GM23248 (cell line): ENCODE measurements at regions not wholly inside any gene's neighbourhood (a gene's known extent, or its start where the extent isn't known, plus 50 kb on each side); places are given as distances from the start of the nearest gene placed in this dataset.

ENCODE experiments used
- DNase-seq: peaks from one replicate; pipeline ENCODE4 v3.0.0-alpha.2; 2015
- H2AFZ ChIP-seq: fragments of 200-600 bp; sonication (generic); 2 replicates; pipeline ENCODE4 v1.6.1; 2016; ENCODE audit warnings: antibody characterized with exemption
- H3F3A ChIP-seq: fragments of 200-600 bp; sonication (generic); 2 replicates; pipeline ENCODE4 v1.6.1; 2016; ENCODE audit warnings: mild to moderate bottlenecking, antibody characterized with exemption, mixed run types; ENCODE audit not compliant: insufficient read depth
- H3K27ac ChIP-seq: fragments of 200-600 bp; sonication (generic); 2 replicates; pipeline ENCODE4 v1.5.1; 2016; ENCODE audit warnings: mild to moderate bottlenecking
- H3K27me3 ChIP-seq: fragments of 200-600 bp; sonication (generic); replicated peaks from 2 replicates; pipeline ENCODE4 v1.6.1; 2016; ENCODE audit warnings: mild to moderate bottlenecking; ENCODE audit not compliant: insufficient read depth
- H3K36me3 ChIP-seq: fragments of 200-600 bp; sonication (generic); 2 replicates; pipeline ENCODE4 v1.6.1; 2016; ENCODE audit warnings: low read depth, mild to moderate bottlenecking
- H3K4me1 ChIP-seq: fragments of 200-600 bp; sonication (generic); 2 replicates; pipeline ENCODE4 v1.6.1; 2016; ENCODE audit warnings: mild to moderate bottlenecking; ENCODE audit not compliant: insufficient read depth
- H3K4me2 ChIP-seq: fragments of 200-600 bp; sonication (generic); one replicate; pipeline ENCODE4 v1.6.1; 2016; ENCODE audit warnings: mild to moderate bottlenecking; ENCODE audit not compliant: unreplicated experiment
- H3K4me3 ChIP-seq: fragments of 200-600 bp; sonication (generic); 2 replicates; pipeline ENCODE4 v1.5.1; 2016; ENCODE audit warnings: mild to moderate bottlenecking
- H3K79me2 ChIP-seq: fragments of 200-600 bp; sonication (generic); 2 replicates; pipeline ENCODE4 v1.6.1; 2016; ENCODE audit warnings: mild to moderate bottlenecking; ENCODE audit not compliant: insufficient read depth
- H3K9ac ChIP-seq: fragments of 200-600 bp; sonication (generic); 2 replicates; pipeline ENCODE4 v1.6.1; 2016; ENCODE audit warnings: mild to moderate bottlenecking
- H3K9me2 ChIP-seq: fragments of 200-600 bp; sonication (generic); 2 replicates; pipeline ENCODE4 v1.6.1; 2016; ENCODE audit warnings: mixed run types, mild to moderate bottlenecking, moderate library complexity; ENCODE audit not compliant: insufficient read depth
- H3K9me3 ChIP-seq: fragments of 200-600 bp; sonication (generic); one replicate; pipeline ENCODE4 v1.6.1; 2017; ENCODE audit warnings: low read depth
- H4K20me1 ChIP-seq: fragments of 200-600 bp; sonication (generic); 2 replicates; pipeline ENCODE4 v1.6.0; 2016; ENCODE audit not compliant: insufficient read depth
- EZH2 ChIP-seq: fragments of 200-600 bp; sonication (generic); IDR thresholded peaks from 2 replicates; pipeline ENCODE4 v1.6.1; 2018; ENCODE audit warnings: antibody characterized with exemption, mild to moderate bottlenecking; ENCODE audit not compliant: insufficient read depth, poor library complexity, severe bottlenecking
- EZH2phosphoT487 ChIP-seq: fragments of 200-600 bp; sonication (generic); IDR thresholded peaks from 2 replicates; pipeline ENCODE4 v1.6.1; 2018; ENCODE audit warnings: antibody characterized with exemption, moderate library complexity, mild to moderate bottlenecking, low read depth; ENCODE audit not compliant: insufficient read depth
- WGBS, 2 experiments: methylation state at CpG; one replicate each; pipeline ENCODE4 v1.1.6; 2015 to 2017; ENCODE audit warnings: low lambda C conversion rate in 2 of 2, low coverage in 1 of 2; ENCODE audit errors: missing lambda C conversion rate in 2 of 2; 5-methylcytosine and 5-hydroxymethylcytosine counted together
- in situ Hi-C: fragments of 300-500 bp; cut with MboI; formaldehyde crosslinking; loops from 2 replicates; pipeline ENCODE4 v1.15.0; 2020

GRCh38 chr21:31395791-31396190, 51.7 kb upstream of the TIAM1 start:
- Histone ChIP-seq H3K4me1 (no peaks in the 10 kb centered on the region), H3K9me2 (no peaks in the 10 kb centered on the region), H3K27me3 (peaks cover 7% of the 10 kb centered on the region; the same call in 1 of the 2 replicates), H3F3A (no peaks in the 10 kb centered on the region), H3K9me3 (no peaks in the 10 kb centered on the region), H3K36me3 (no peaks in the 10 kb centered on the region), H3K27ac (no peak overlapping the region), H3K4me3 (no peak overlapping the region), H2AFZ (no peak overlapping the region), H4K20me1 (no peaks in the 10 kb centered on the region), H3K79me2 (no peaks in the 10 kb centered on the region), H3K9ac (no peak overlapping the region), H3K4me2 (no peak overlapping the region)
- WGBS, 2 experiments = 69 to 87% methylated on average over 2 of the region's 2 CpGs
- TF ChIP-seq EZH2phosphoT487 (no peak), EZH2 (no peak)
- in situ Hi-C loops = no loop called here
- DNase-seq = no peak

GRCh38 chr21:31395268-31395667, 51.2 kb upstream of the TIAM1 start:
- Histone ChIP-seq H3K36me3 (no peaks in the 10 kb centered on the region), H4K20me1 (no peaks in the 10 kb centered on the region)
- no peak for DNase-seq

GRCh38 chr21:31394309-31394708, 50.2 kb upstream of the TIAM1 start:
- Histone ChIP-seq H3K4me3 (no peak overlapping the region), H3K79me2 (no peaks in the 10 kb centered on the region), H3K27ac (no peak overlapping the region), H3K9me2 (no peaks in the 10 kb centered on the region), H3K4me2 (no peak overlapping the region), H3K9me3 (no peaks in the 10 kb centered on the region), H4K20me1 (no peaks in the 10 kb centered on the region), H3K9ac (no peak overlapping the region), H3K27me3 (peaks cover 7% of the 10 kb centered on the region; the same call in 1 of the 2 replicates), H3F3A (no peaks in the 10 kb centered on the region), H3K4me1 (no peaks in the 10 kb centered on the region), H2AFZ (no peak overlapping the region), H3K36me3 (no peaks in the 10 kb centered on the region)
- in situ Hi-C loops = no loop called here
- TF ChIP-seq EZH2phosphoT487 (no peak), EZH2 (no peak)
- DNase-seq = no peak
- 72 to 78% methylated on average over 5 of the region's 5 CpGs for WGBS, 2 experiments

More at GRCh38 chr21:31395268-31395667, 51.2 kb upstream of the TIAM1 start:
- Histone ChIP-seq H3K27ac (no peak overlapping the region), H3K9ac (no peak overlapping the region), H3F3A (no peaks in the 10 kb centered on the region), H3K4me1 (no peaks in the 10 kb centered on the region), H3K9me2 (no peaks in the 10 kb centered on the region), H2AFZ (no peak overlapping the region), H3K79me2 (no peaks in the 10 kb centered on the region), H3K27me3 (peaks cover 7% of the 10 kb centered on the region; the same call in 1 of the 2 replicates), H3K4me3 (no peak overlapping the region), H3K9me3 (no peaks in the 10 kb centered on the region), H3K4me2 (no peak overlapping the region)
- 76 to 85% methylated on average over 9 of the region's 9 CpGs for WGBS, 2 experiments
- in situ Hi-C loops = no loop called here
- TF ChIP-seq EZH2phosphoT487 (no peak), EZH2 (no peak)
